ENCODE measurements at regions not wholly inside any gene's neighbourhood (a gene's known extent, or its start where the extent isn't known, plus 50 kb on each side); places are given as distances from the start of the nearest gene placed in this dataset.
"Not testable (repeated sequence)": the region's sequence is repeated elsewhere in the genome, so short reads cannot be mapped to it uniquely, and the experiment has no call there.

DNA sequence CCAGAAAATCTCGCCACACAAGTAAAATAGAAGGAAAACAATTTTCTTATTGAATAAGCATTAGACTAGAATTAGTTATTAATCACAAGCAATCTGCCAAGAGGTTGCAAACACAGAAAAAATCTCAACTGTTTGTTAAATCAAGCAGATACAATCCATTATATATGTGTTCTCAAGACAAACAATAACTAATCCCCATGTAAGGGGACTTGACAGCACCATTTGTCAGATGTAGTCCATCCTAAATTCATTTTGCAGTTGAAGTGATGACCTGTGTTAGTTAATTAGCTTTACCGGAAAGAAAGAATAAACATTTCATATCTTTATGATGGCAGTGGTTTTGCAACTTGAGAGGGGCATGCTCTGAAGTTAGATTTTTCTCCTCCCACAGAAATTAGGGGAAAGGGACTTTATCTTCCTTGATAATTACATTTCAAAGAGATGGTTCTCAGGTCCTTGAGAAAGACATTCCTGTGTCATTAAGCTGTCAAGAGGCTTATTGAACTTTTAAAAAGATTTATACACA is 1588.0 kb downstream of the GRIK2 start:
- intact Hi-C loops (cut with DNase I): no loop called here
- DNase-seq (ENCODE audit: low spot score): no peak

GRCh38 chr6:102980951-102981350 is 1587.4 kb downstream of the GRIK2 start:
- intact Hi-C loops (cut with DNase I): no loop called here
- DNase-seq (ENCODE audit: low spot score): no peak

- intact Hi-C loops (cut with DNase I): no loop called here
- no peak for DNase-seq (ENCODE audit: low spot score)
Observed at GRCh38 chr6:102961902-102962301, 1568.4 kb downstream of the GRIK2 start.

GRCh38 chr6:102950967-102951366 is 1557.5 kb downstream of the GRIK2 start:
- no peak for DNase-seq (ENCODE audit: low spot score)
- intact Hi-C loops (cut with DNase I): no loop called here

GRCh38 chr6:102944475-102944874 is 1551.0 kb downstream of the GRIK2 start:
- intact Hi-C loops (cut with DNase I): no loop called here
- no peak for DNase-seq (ENCODE audit: low spot score)

DNA sequence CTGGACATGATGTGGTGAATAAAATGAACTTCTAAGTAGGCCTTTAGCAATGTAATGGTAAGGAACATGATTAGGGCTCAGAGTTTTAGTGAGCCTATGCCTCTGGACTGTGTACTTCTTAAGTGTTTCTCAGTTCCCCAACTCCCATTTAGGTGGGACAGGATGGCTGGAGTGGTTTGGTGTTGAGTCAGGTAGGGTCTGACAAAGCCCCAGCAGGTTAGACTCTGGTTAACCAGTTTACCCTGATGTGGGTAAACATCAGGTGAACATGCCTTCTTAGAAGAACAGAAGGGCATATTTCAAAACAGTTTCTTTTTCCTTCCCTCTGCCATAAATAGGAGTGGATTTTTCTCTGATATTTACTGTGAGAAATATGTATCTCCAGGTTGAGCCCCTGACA is 1548.7 kb downstream of the GRIK2 start:
- no peak for DNase-seq (ENCODE audit: low spot score)
- intact Hi-C loops (cut with DNase I): no loop called here

DNA sequence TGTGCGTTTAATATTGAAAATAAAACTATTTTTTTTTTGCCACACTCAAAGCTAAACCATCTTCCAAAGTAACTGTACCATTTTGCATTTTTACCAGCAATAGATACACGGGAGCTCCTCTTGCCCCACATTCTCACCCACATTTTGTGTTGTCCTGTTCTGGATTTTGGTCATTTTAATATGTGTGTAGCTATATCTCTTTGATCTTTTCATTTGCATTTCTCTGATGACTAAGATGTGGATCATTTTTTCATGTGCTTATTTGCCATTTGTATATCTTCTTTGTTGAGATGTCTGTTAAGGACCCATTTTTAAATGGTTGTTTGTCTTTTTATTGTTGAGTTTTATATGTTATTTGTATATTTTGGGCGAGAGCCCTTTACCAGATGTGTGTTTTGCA is 1543.5 kb downstream of the GRIK2 start:
- no peak for DNase-seq (ENCODE audit: low spot score)
- intact Hi-C loops (cut with DNase I): no loop called here

- intact Hi-C loops (cut with DNase I): no loop called here
- no peak for DNase-seq (ENCODE audit: low spot score)
Observed at GRCh38 chr6:102928109-102928508, 1534.6 kb downstream of the GRIK2 start.

- no peak for DNase-seq (ENCODE audit: low spot score)
- intact Hi-C loops (cut with DNase I): no loop called here
Observed at GRCh38 chr6:102918161-102918560, 1524.7 kb downstream of the GRIK2 start.

DNA sequence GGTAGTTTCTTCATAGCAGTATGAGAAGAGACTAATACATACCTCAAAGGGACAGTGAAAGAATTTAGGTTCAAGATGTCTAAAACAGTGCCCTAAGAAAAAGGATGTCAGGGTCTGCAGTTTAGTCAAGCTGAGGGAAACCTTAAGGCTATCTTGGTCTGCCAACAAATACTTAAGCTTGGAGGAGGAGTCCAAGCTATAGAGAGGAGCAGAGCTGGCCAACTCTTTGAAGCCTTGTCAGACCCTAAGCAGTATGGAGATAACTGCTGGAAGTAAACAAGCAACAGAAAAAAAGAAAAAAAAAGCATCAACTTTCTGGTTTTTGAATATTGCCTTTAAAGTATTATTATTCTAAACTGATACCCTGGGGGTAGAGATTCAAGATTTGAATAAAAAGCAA is 1518.1 kb downstream of the GRIK2 start:
- intact Hi-C loops (cut with DNase I): no loop called here
- DNase-seq (ENCODE audit: low spot score): no peak

DNA sequence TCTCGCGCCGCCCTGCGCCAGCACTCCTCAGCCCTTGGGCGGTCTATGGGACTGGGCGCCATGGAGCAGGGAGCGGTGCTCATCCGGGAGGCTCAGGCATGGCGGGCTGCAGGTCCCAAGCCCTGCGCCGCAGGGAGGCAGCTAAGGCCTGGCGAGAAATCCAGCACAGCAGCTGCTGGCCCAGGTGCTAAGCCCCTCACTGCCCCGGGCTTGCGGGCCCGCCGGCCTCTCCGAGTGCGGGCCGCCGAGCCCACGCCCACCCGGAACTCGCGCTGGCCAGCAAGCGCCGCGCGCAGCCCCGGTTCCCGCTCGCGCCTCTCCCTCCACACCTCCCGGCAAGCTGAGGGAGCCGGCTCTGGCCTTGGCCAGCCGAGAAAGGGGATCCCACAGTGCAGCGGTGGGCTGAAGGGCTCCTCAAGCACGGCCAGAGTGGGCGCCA is 1517.2 kb downstream of the GRIK2 start:
- intact Hi-C loops (cut with DNase I); DNase-seq (ENCODE audit: low spot score): not testable (repeated sequence)

DNA sequence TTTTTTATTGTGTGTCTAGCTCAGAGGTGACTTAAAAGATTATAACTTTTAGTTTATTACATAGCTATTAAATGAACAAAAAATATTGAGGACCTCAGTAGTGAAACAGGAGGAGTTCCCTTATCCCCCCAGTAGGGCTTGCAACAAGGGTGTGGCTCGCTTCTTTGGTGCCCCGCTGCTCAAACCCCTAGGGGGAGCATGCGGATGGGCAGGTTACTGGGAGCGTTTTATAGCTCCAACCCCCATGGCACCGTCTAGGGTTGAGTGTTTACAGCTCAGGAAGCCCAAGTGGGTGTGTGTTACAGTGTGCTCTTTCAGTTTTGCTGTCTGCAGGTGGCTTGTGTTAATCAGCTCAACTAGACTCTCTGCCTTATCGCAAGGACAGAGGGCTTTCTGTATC is 1513.7 kb downstream of the GRIK2 start:
- no peak for DNase-seq (ENCODE audit: low spot score)
- intact Hi-C loops (cut with DNase I): no loop called here

- DNase-seq (ENCODE audit: low spot score): no peak
- intact Hi-C loops (cut with DNase I): no loop called here
Observed at GRCh38 chr6:102902471-102902870, 1509.0 kb downstream of the GRIK2 start.

DNA sequence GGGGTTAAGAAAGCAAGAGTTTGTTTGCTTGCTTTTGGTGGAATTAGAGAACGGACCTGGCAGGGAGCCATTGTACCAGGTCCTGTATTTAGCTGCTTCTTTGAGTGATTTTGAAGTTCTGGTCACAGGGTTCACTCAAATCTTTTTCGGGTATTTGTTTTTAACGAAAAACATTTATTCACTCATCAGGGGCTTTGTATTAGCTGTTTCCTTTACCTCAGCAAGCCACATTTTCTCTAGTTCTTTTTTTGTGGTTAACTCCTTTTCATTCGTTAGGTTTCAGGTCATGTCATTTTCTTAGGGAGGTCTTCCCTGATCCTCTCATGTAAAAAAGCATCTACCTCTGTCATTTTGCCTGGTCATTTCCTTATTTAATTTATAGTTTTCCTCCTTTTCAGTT is 1502.2 kb downstream of the GRIK2 start:
- no peak for DNase-seq (ENCODE audit: low spot score)
- intact Hi-C loops (cut with DNase I): no loop called here

- no peak for DNase-seq (ENCODE audit: low spot score)
- intact Hi-C loops (cut with DNase I): no loop called here
Observed at GRCh38 chr6:102885165-102885564, 1491.7 kb downstream of the GRIK2 start.

DNA sequence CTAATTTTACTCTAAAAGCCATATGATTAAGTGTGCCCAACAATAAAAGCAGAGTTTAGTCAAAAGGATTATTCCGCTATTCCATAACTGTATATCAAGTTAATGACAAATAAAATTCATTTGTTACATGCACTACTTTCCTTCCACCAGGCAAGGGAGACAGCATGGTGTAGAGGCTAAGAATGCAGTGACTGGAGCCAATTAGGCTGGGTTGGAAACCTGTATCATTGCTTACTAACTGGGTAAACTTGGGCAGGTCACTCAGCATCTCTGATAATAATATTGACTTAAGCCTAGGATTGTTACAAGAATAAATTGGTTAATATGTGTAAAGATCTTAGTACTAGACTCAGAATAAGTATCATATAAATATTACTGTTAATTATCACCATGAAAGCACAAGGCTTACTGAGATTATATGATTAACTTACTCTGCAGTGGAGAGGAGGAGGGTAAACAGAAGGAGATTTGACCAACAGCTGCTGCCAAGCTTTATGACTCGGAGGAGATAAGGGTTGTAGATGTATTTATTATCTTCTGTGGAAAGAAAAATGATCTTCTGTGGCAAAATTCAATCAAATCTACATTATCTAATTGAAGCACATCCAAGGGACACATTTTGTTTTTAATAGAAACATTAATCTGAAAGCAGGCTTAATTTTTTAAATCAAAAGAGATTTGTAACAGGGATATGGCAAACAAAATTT is 1459.9 kb downstream of the GRIK2 start:
- DNase-seq (ENCODE audit: low spot score): no peak
- intact Hi-C loops (cut with DNase I): loop anchor here (5.0 kb wide), 1 partner anchor 419 kb away; no protein-coding TSS in a partner anchor

DNA sequence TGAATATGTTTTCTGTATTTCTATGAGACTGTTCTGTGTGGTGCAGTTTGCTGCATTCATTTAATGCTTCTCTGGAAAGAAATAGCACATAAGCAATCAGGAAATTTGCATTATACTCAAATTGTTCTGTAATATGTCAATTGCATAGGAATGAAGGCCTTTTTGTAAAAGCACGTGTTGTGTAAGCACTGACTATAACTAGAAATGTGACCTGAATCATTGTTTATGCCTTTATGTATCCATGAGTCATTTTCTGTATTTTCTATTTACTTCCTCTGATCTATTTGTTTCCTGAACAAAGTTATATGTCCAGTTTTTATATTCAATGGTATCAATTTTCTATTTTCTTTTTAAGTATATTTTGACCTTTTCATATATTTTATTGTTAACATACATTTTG is 1455.3 kb downstream of the GRIK2 start:
- intact Hi-C loops (cut with DNase I): no loop called here

GRCh38 chr6:102848210-102848609 is 1454.7 kb downstream of the GRIK2 start:
- no peak for DNase-seq (ENCODE audit: low spot score)
- intact Hi-C loops (cut with DNase I): no loop called here

More for the DNA sequence above, 1455.3 kb downstream of the GRIK2 start:
- no peak for DNase-seq (ENCODE audit: low spot score)

- DNase-seq (ENCODE audit: low spot score): no peak
- intact Hi-C loops (cut with DNase I): no loop called here
Observed at GRCh38 chr6:102841060-102841459, 1447.6 kb downstream of the GRIK2 start.

GRCh38 chr6:102832021-102832420 is 1438.5 kb downstream of the GRIK2 start:
- intact Hi-C loops (cut with DNase I): no loop called here

DNA sequence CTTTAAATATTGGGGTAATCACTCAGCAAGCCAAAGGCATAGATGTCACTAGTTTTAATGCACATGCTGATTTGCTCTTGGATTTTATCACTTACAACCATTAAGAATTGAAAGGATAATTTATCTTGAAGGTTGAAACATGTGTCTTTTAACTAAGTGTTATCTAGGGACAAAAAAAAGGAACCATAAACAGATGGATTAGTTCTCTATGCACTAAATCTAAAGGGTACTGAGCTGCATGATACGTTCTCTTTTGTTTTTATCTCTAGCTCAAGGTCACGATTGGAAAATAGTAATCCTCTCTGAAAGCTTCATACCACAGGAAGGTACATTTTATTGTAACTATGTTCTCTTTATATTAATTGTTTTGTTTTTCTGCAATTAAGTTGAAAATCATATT is 1426.6 kb downstream of the GRIK2 start:
- no peak for DNase-seq (ENCODE audit: low spot score)
- intact Hi-C loops (cut with DNase I): no loop called here

More at GRCh38 chr6:102832021-102832420, 1438.5 kb downstream of the GRIK2 start:
- DNase-seq (ENCODE audit: low spot score): no peak

DNA sequence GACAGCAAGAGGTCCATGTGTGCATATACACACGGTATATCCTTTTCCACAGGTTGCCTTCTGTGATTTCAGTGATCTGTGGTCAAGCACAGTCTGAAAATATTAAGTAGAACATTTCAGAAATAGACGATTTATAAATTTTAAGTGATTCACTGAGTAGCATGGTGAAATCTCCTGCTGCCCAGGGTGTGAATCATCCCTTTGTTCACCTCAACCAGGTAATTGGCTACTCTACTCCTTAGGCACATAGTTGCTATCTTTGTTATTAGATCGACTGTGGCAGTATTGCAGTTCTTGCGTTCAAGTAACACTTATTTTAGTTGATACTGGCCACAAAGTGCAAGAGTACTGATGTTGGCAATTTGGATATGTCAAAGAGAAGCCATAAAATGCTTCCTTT is 1421.7 kb downstream of the GRIK2 start:
- intact Hi-C loops (cut with DNase I): no loop called here
- DNase-seq (ENCODE audit: low spot score): no peak
